ENCODE measurements at regions not wholly inside any gene's neighbourhood (a gene's known extent, or its start where the extent isn't known, plus 50 kb on each side); places are given as distances from the start of the nearest gene placed in this dataset.

DNA sequence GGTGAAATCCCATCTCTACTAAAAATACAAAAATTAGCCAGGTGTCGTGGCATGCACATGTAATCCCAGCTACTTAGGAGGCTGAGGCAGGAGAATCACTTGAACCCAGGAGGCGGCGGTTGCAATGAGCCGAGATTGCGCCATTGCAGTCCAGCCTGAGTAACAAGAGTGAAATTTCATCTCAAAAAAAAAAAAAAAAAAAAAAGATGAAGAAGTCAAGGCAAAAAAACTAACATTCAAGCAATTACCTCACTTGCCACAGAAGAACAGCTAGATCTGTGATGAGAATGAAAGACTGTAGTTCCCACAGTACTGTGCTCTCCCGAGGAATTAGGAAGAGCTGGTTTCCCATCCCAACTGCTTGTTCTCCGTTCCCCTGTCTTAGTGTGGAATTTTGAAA lies 144.7 kb upstream of the ECI2 start:
- Histone ChIP-seq H3K9me2 (ENCODE audit: insufficient read depth) (no peaks in the 10 kb centered on the region), H3F3A (replicated peaks; ENCODE audit: low read depth) (no peaks in the 10 kb centered on the region), H3K36me3 (ENCODE audit: insufficient read depth) (no peaks in the 10 kb centered on the region), H3K4me1 (ENCODE audit: insufficient read depth) (0 out of 2 replicates have a peak, but pooled peaks cover 3% of the 10 kb centered on the region), H3K4me2 (no peak overlapping the region), H3K4me3 (no peak overlapping the region), H4K20me1 (replicated peaks; ENCODE audit: insufficient read depth) (no peaks in the 10 kb centered on the region), H3K27me3 (ENCODE audit: insufficient read depth) (peaks cover 43% of the 10 kb centered on the region), H3K79me2 (replicated peaks; ENCODE audit: insufficient read depth) (no peaks in the 10 kb centered on the region), H2AFZ (no peak overlapping the region), H3K27ac (ENCODE audit: low read depth) (no peak overlapping the region)
- H3K27ac Mint-ChIP-seq = no peak overlapping the region
- no peaks in the 10 kb centered on the region; the same call in 2 of the 3 replicates for H3K9me3 Mint-ChIP-seq
- H3K4me3 Mint-ChIP-seq = no peak overlapping the region
- H3K27me3 Mint-ChIP-seq (ENCODE audit: insufficient read depth, low read depth, poor library complexity) = peaks cover 30% of the 10 kb centered on the region
- DNase-seq (ENCODE audit: low spot score) = no peak
- ATAC-seq = no peak
- TF ChIP-seq REST (IDR thresholded peaks at IDR 0.05; ENCODE audit: unreplicated experiment) (no peak), ZNF114 (CRISPR knock-in tag; IDR thresholded peaks at IDR 0.05) (no peak), EZH2phosphoT487 (IDR thresholded peaks at IDR 0.05; ENCODE audit: unreplicated experiment) (no peak), ZNF331 (CRISPR knock-in tag; IDR thresholded peaks at IDR 0.05; ENCODE audit: low read depth) (no peak), EZH2 (IDR thresholded peaks at IDR 0.05; ENCODE audit: low read depth, unreplicated experiment) (no peak)
- H3K4me1 Mint-ChIP-seq = peaks cover 10% of the 10 kb centered on the region; the same call in 2 of the 3 replicates
- no peaks in the 10 kb centered on the region for H3K36me3 Mint-ChIP-seq (ENCODE audit: low read depth)

GRCh38 chr6:4274382-4275082 lies 139.2 kb upstream of the ECI2 start:
- H3K4me1 Mint-ChIP-seq = peaks cover 5% of the 10 kb centered on the region; the same call in 2 of the 3 replicates
- no peak overlapping the region for H3K4me3 Mint-ChIP-seq
- Histone ChIP-seq H3K36me3 (ENCODE audit: insufficient read depth) (no peaks in the 10 kb centered on the region), H3K79me2 (replicated peaks; ENCODE audit: insufficient read depth) (no peaks in the 10 kb centered on the region), H3K4me2 (no peak overlapping the region), H3K4me3 (no peak overlapping the region), H3K4me1 (ENCODE audit: insufficient read depth) (no peaks in the 10 kb centered on the region), H3K27me3 (ENCODE audit: insufficient read depth) (0 out of 2 replicates have a peak, but pooled peaks cover 3% of the 10 kb centered on the region), H4K20me1 (replicated peaks; ENCODE audit: insufficient read depth) (no peaks in the 10 kb centered on the region), H3F3A (replicated peaks; ENCODE audit: low read depth) (no peaks in the 10 kb centered on the region), H3K27ac (ENCODE audit: low read depth) (no peak overlapping the region), H2AFZ (no peak overlapping the region), H3K9me2 (ENCODE audit: insufficient read depth) (no peaks in the 10 kb centered on the region)
- no peak overlapping the region for H3K27ac Mint-ChIP-seq
- no peaks in the 10 kb centered on the region for H3K36me3 Mint-ChIP-seq (ENCODE audit: low read depth)
- peaks cover 2% of the 10 kb centered on the region for H3K27me3 Mint-ChIP-seq (ENCODE audit: insufficient read depth, low read depth, poor library complexity)
- ATAC-seq (no peak), DNase-seq (ENCODE audit: low spot score) (no peak)
- no peaks in the 10 kb centered on the region; the same call in 1 of the 3 replicates for H3K9me3 Mint-ChIP-seq
- TF ChIP-seq, protein P1, sequence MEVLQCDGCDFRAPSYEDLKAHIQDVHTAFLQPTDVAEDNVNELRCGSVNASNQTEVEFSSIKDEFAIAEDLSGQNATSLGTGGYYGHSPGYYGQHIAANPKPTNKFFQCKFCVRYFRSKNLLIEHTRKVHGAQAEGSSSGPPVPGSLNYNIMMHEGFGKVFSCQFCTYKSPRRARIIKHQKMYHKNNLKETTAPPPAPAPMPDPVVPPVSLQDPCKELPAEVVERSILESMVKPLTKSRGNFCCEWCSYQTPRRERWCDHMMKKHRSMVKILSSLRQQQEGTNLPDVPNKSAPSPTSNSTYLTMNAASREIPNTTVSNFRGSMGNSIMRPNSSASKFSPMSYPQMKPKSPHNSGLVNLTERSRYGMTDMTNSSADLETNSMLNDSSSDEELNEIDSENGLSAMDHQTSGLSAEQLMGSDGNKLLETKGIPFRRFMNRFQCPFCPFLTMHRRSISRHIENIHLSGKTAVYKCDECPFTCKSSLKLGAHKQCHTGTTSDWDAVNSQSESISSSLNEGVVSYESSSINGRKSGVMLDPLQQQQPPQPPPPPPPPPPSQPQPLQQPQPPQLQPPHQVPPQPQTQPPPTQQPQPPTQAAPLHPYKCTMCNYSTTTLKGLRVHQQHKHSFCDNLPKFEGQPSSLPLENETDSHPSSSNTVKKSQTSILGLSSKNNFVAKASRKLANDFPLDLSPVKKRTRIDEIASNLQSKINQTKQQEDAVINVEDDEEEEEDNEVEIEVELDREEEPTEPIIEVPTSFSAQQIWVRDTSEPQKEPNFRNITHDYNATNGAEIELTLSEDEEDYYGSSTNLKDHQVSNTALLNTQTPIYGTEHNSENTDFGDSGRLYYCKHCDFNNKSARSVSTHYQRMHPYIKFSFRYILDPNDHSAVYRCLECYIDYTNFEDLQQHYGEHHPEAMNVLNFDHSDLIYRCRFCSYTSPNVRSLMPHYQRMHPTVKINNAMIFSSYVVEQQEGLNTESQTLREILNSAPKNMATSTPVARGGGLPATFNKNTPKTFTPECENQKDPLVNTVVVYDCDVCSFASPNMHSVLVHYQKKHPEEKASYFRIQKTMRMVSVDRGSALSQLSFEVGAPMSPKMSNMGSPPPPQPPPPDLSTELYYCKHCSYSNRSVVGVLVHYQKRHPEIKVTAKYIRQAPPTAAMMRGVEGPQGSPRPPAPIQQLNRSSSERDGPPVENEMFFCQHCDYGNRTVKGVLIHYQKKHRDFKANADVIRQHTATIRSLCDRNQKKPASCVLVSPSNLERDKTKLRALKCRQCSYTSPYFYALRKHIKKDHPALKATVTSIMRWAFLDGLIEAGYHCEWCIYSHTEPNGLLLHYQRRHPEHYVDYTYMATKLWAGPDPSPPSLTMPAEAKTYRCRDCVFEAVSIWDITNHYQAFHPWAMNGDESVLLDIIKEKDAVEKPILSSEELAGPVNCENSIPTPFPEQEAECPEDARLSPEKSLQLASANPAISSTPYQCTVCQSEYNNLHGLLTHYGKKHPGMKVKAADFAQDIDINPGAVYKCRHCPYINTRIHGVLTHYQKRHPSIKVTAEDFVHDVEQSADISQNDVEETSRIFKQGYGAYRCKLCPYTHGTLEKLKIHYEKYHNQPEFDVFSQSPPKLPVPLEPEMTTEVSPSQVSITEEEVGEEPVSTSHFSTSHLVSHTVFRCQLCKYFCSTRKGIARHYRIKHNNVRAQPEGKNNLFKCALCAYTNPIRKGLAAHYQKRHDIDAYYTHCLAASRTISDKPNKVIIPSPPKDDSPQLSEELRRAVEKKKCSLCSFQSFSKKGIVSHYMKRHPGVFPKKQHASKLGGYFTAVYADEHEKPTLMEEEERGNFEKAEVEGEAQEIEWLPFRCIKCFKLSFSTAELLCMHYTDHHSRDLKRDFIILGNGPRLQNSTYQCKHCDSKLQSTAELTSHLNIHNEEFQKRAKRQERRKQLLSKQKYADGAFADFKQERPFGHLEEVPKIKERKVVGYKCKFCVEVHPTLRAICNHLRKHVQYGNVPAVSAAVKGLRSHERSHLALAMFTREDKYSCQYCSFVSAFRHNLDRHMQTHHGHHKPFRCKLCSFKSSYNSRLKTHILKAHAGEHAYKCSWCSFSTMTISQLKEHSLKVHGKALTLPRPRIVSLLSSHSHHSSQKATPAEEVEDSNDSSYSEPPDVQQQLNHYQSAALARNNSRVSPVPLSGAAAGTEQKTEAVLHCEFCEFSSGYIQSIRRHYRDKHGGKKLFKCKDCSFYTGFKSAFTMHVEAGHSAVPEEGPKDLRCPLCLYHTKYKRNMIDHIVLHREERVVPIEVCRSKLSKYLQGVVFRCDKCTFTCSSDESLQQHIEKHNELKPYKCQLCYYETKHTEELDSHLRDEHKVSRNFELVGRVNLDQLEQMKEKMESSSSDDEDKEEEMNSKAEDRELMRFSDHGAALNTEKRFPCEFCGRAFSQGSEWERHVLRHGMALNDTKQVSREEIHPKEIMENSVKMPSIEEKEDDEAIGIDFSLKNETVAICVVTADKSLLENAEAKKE (CRISPR knock-in tag; IDR thresholded peaks at IDR 0.05) = no peak
- TF ChIP-seq, protein P2, sequence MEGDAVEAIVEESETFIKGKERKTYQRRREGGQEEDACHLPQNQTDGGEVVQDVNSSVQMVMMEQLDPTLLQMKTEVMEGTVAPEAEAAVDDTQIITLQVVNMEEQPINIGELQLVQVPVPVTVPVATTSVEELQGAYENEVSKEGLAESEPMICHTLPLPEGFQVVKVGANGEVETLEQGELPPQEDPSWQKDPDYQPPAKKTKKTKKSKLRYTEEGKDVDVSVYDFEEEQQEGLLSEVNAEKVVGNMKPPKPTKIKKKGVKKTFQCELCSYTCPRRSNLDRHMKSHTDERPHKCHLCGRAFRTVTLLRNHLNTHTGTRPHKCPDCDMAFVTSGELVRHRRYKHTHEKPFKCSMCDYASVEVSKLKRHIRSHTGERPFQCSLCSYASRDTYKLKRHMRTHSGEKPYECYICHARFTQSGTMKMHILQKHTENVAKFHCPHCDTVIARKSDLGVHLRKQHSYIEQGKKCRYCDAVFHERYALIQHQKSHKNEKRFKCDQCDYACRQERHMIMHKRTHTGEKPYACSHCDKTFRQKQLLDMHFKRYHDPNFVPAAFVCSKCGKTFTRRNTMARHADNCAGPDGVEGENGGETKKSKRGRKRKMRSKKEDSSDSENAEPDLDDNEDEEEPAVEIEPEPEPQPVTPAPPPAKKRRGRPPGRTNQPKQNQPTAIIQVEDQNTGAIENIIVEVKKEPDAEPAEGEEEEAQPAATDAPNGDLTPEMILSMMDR (conservative IDR thresholded peaks at IDR 0.05; ENCODE audit: low read depth in 2 of 2) = no peak
- TF ChIP-seq NANOG (IDR thresholded peaks at IDR 0.05; ENCODE audit: borderline replicate concordance) (no peak), CREB1 (CRISPR knock-in tag; IDR thresholded peaks at IDR 0.05; ENCODE audit: low read depth) (no peak), ZNF114 (CRISPR knock-in tag; IDR thresholded peaks at IDR 0.05) (no peak)

Measured in GM23338 (cell line).